GM12874 (cell line): ENCODE measurements at regions not wholly inside any gene's neighbourhood (a gene's known extent, or its start where the extent isn't known, plus 50 kb on each side); places are given as distances from the start of the nearest gene placed in this dataset.

Source experiments
- CTCF ChIP-seq: IDR thresholded peaks from 2 replicates; pipeline ENCODE4 v1.5.1; 2011; ENCODE audit warnings: low read depth, mild to moderate bottlenecking, control low read depth, low read length, moderate library complexity; ENCODE audit not compliant: insufficient read depth

- no peak for TF ChIP-seq CTCF
These were observed 69.7 kb upstream of the NOCT start for GRCh38 chr4:138945840-138946239.

GRCh38 chr4:138945401-138945800, 70.2 kb upstream of the NOCT start:
- no peak for TF ChIP-seq CTCF

- TF ChIP-seq CTCF: no peak
These were observed 71.7 kb upstream of the NOCT start for GRCh38 chr4:138943893-138944292.

- TF ChIP-seq CTCF: no peak
These were observed 74.5 kb upstream of the NOCT start for GRCh38 chr4:138941037-138941436.

GRCh38 chr4:138939960-138940359, 75.6 kb upstream of the NOCT start:
- TF ChIP-seq CTCF: no peak

GRCh38 chr4:138938366-138938690, 77.3 kb upstream of the NOCT start:
- TF ChIP-seq CTCF: peak; percentile 27; the same call in 1 of the 2 replicates

GRCh38 chr4:138935135-138935807, 80.3 kb upstream of the NOCT start:
- no peak for TF ChIP-seq CTCF

- no peak for TF ChIP-seq CTCF
These were observed 88.5 kb upstream of the NOCT start for GRCh38 chr4:138927072-138927471.
